ENCODE measurements at regions not wholly inside any gene's neighbourhood (a gene's known extent, or its start where the extent isn't known, plus 50 kb on each side); places are given as distances from the start of the nearest gene placed in this dataset.

- TF ChIP-seq POLR2A (IDR thresholded peaks at IDR 0.05; ENCODE audit: low read depth) = no peak
- no peak for TF ChIP-seq CTCF (IDR thresholded peaks at IDR 0.05)
Measured at GRCh38 chr3:104901396-104901795, 465.3 kb upstream of the ALCAM start.
